HL-60 (cell line): ENCODE measurements at regions not wholly inside any gene's neighbourhood (a gene's known extent, or its start where the extent isn't known, plus 50 kb on each side); places are given as distances from the start of the nearest gene placed in this dataset.

Experiments used
- DNase-seq, 2 experiments: peaks; one replicate each; pipeline ENCODE4 v3.0.0-alpha.2; 2010 to 2020; ENCODE audit warnings: low read depth in 1 of 2, low spot score in 1 of 2
- H3K27ac ChIP-seq: fragments of 250-450 bp; sonication (Bioruptor Pico); replicated peaks from 2 replicates; pipeline ENCODE4 v1.5.1; 2020; ENCODE audit warnings: mild to moderate bottlenecking, moderate library complexity
- H3K27me3 ChIP-seq: fragments of 250-450 bp; sonication (Bioruptor Pico); 2 replicates; pipeline ENCODE4 v1.5.1; 2021; ENCODE audit warnings: mild to moderate bottlenecking, moderate library complexity; ENCODE audit not compliant: insufficient read depth, poor library complexity, severe bottlenecking
- H3K4me3 ChIP-seq: replicated peaks from 2 replicates; pipeline ENCODE4 v1.5.1; 2011; ENCODE audit warnings: mild to moderate bottlenecking, control low read depth, low read length; ENCODE audit not compliant: insufficient read depth
- GABPA ChIP-seq: IDR thresholded peaks from 2 replicates; pipeline ENCODE4 v1.6.1; 2012; ENCODE audit warnings: low read depth
- POLR2AphosphoS5 ChIP-seq: IDR thresholded peaks from 2 replicates; pipeline ENCODE4 v1.6.1; 2012; ENCODE audit warnings: low read depth
- SPI1 ChIP-seq: IDR thresholded peaks from 2 replicates; pipeline ENCODE4 v1.6.1; 2012; ENCODE audit warnings: low read depth, mild to moderate bottlenecking, borderline replicate concordance
- TF ChIP-seq, protein P1 (sequence below): IDR thresholded peaks from 2 replicates; pipeline ENCODE4 v1.6.1; 2012; ENCODE audit warnings: low read depth; ENCODE audit not compliant: insufficient replicate concordance
- TF ChIP-seq, protein P2 (sequence below): IDR thresholded peaks from one replicate; pipeline ENCODE4 v1.5.1; 2011; ENCODE audit warnings: low read length, control low read depth, inconsistent platforms; ENCODE audit not compliant: insufficient read depth

DNA sequence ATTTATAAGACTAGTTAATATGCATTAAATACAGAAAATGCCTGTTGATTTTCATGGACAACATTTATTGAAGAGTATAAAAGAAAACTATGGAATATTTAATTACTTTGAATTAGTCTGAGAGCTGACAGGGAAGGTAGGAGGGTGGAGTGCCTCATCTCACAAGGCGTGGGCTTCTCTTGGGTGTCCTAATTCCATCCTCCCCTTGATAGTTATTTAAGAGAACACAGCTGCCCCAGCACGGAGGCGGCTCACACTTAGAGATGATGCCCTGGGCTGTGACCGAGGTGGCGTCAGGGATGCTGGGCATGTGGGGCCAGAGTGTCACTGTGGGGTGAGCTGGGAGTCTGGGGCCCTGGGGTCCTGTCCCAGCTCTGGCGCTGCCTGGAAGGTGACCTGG, 493.0 kb downstream of the PTPRU start:
- no peak for DNase-seq
- TF ChIP-seq SPI1 = no peak
- TF ChIP-seq GABPA = no peak
- TF ChIP-seq POLR2AphosphoS5 = no peak
- TF ChIP-seq, protein P1, sequence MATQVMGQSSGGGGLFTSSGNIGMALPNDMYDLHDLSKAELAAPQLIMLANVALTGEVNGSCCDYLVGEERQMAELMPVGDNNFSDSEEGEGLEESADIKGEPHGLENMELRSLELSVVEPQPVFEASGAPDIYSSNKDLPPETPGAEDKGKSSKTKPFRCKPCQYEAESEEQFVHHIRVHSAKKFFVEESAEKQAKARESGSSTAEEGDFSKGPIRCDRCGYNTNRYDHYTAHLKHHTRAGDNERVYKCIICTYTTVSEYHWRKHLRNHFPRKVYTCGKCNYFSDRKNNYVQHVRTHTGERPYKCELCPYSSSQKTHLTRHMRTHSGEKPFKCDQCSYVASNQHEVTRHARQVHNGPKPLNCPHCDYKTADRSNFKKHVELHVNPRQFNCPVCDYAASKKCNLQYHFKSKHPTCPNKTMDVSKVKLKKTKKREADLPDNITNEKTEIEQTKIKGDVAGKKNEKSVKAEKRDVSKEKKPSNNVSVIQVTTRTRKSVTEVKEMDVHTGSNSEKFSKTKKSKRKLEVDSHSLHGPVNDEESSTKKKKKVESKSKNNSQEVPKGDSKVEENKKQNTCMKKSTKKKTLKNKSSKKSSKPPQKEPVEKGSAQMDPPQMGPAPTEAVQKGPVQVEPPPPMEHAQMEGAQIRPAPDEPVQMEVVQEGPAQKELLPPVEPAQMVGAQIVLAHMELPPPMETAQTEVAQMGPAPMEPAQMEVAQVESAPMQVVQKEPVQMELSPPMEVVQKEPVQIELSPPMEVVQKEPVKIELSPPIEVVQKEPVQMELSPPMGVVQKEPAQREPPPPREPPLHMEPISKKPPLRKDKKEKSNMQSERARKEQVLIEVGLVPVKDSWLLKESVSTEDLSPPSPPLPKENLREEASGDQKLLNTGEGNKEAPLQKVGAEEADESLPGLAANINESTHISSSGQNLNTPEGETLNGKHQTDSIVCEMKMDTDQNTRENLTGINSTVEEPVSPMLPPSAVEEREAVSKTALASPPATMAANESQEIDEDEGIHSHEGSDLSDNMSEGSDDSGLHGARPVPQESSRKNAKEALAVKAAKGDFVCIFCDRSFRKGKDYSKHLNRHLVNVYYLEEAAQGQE = no peak
- TF ChIP-seq, protein P2, sequence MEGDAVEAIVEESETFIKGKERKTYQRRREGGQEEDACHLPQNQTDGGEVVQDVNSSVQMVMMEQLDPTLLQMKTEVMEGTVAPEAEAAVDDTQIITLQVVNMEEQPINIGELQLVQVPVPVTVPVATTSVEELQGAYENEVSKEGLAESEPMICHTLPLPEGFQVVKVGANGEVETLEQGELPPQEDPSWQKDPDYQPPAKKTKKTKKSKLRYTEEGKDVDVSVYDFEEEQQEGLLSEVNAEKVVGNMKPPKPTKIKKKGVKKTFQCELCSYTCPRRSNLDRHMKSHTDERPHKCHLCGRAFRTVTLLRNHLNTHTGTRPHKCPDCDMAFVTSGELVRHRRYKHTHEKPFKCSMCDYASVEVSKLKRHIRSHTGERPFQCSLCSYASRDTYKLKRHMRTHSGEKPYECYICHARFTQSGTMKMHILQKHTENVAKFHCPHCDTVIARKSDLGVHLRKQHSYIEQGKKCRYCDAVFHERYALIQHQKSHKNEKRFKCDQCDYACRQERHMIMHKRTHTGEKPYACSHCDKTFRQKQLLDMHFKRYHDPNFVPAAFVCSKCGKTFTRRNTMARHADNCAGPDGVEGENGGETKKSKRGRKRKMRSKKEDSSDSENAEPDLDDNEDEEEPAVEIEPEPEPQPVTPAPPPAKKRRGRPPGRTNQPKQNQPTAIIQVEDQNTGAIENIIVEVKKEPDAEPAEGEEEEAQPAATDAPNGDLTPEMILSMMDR = no peak
- H3K27ac ChIP-seq = no peak overlapping the region
- no peak overlapping the region for H3K4me3 ChIP-seq
- no peaks in the 10 kb centered on the region for H3K27me3 ChIP-seq

DNA sequence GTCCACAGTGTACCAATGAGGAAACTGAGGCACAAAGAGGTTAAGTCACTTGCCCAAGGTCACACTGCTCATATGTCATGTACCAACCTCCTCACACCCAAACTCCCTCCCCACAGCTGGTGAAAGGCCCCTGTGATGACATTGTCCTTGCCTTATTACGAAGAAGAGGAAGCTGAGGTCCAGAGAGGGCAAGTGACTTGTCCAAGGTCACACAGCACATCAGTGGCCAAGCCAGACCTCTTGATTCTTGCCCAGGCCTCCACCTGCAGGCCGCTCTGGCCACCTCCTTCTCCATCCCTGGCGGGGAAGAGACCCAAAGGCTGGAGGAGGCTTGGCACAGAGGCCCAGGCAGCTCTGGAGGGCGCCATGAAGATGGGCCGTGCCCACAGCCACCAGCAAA, 492.4 kb downstream of the PTPRU start:
- no peak overlapping the region for H3K4me3 ChIP-seq
- H3K27me3 ChIP-seq = no peaks in the 10 kb centered on the region
- TF ChIP-seq SPI1 = no peak
- TF ChIP-seq POLR2AphosphoS5 = no peak
- no peak for TF ChIP-seq GABPA
- TF ChIP-seq, protein P2 = no peak
- TF ChIP-seq, protein P1 = no peak

DNA sequence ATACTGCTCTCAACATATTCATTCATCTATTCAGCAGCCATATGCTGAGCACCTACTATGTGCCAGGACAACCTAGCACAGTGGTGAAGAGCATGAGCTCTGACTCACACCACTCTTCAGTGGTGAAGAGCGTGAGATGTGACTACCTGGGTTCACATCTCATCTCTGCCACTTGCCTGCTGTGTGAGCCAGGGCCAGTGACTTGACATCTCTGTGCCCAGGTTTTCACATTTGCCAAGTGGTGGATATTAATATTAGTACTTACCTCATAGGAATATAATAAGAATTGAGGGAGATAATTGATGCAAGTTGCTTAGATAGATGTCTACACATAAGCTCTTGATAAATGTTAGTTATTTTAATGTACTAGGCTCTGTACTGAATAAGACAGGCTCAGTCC, 488.9 kb downstream of the PTPRU start:
- H3K27me3 ChIP-seq = no peaks in the 10 kb centered on the region
- no peak overlapping the region for H3K4me3 ChIP-seq
- DNase-seq = no peak
- TF ChIP-seq SPI1 (no peak), GABPA (no peak), POLR2AphosphoS5 (no peak)
- TF ChIP-seq, protein P1 = no peak
- TF ChIP-seq, protein P2 = no peak
- H3K27ac ChIP-seq = no peak overlapping the region

More for the DNA sequence above, 492.4 kb downstream of the PTPRU start:
- no peak for DNase-seq
- H3K27ac ChIP-seq = no peak overlapping the region
